HG02840 (cell line): ENCODE measurements at regions not wholly inside any gene's neighbourhood (a gene's known extent, or its start where the extent isn't known, plus 50 kb on each side); places are given as distances from the start of the nearest gene placed in this dataset.
"Not testable (repeated sequence)": the region's sequence is repeated elsewhere in the genome, so short reads cannot be mapped to it uniquely, and the experiment has no call there.

Experiments used
- ATAC-seq: cut with Tn5 transposase; IDR thresholded peaks from one replicate; pipeline ENCODE4 v1.9.1; 2021; ENCODE audit warnings: mild to moderate bottlenecking, moderate library complexity, moderate number of reproducible peaks; ENCODE audit not compliant: unreplicated experiment, low FRiP score

- ATAC-seq = no peak
These were observed 360.7 kb upstream of the PHF14 start for GRCh38 chr7:10612950-10613349.

DNA sequence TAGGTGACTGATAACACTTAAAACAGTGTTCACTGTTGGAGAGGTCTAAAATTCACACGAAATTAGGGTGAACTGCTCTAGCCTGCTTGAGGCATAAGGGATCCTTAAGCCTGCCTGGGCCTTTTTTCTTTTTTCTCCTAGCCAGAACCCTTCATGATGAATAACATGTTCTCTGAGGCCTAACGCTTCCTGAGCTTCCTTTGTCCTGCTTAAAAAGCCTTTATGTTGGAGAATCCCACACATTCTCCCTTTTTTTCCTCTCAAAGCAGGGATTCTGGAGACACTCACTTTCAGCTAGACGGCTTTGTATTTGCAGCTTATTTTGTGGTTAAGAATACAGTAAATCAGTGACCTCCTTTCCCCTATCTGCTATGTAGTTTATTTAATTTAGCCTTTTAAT is 354.7 kb upstream of the PHF14 start:
- no peak for ATAC-seq

GRCh38 chr7:10632712-10633111 is 341.0 kb upstream of the PHF14 start:
- no peak for ATAC-seq

DNA sequence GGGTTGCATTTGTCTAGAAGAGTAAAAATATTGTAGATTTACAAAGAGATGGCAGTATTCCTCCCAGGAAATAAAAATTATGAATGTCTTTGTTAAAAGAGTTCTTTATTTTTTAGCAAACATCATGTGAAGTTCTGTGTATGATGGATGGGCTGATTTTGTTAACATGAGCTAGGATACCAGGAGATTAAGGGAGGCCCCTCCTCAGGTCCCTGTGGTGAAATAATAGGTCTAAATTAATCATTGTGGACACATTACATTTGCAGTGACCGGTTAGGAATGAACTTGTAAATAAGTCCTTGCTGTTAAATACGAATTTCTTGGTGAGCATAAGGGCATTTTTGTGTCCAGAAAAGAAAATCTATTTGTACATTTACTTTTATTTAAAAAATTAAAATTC is 339.4 kb upstream of the PHF14 start:
- ATAC-seq = no peak

GRCh38 chr7:10637991-10638390 is 335.7 kb upstream of the PHF14 start:
- no peak for ATAC-seq

DNA sequence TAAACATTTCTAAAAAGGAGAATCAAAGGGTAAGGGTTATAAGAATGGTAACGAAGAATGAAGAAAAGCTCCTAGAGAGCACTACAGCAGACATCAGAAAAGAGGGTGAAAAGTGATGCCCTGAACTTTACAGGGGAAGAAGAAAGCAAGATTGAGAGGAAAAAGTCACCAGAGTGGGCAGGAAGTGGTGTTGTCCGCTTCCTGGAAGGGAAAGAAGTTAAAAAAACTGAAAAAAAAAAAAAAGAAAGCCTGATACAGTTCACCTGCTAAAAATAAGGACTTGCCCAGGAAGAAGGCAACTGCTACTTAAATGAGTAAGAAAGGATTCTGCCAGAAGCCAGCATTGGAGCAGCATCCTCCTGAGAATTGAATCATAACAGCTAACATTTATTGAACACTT is 330.1 kb upstream of the PHF14 start:
- ATAC-seq = no peak

DNA sequence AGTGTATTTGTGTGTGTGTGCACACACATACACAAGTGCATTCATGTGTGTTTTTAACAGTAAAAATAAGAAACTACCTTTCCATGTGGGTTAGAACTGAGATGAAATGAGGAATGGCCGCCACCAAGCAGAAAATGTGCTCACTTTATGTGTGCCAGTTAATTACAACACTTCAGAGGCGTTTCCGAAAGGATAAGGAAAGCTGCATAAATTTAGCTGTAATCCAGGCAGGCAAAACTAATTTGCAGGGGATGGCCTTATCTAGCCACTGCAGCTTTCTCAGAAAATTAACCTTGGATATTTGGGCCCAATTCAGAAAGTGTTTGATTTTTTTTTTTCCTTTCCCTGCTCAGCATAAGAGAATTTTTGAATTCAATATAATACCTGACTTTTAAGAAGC is 328.8 kb upstream of the PHF14 start:
- ATAC-seq = no peak

DNA sequence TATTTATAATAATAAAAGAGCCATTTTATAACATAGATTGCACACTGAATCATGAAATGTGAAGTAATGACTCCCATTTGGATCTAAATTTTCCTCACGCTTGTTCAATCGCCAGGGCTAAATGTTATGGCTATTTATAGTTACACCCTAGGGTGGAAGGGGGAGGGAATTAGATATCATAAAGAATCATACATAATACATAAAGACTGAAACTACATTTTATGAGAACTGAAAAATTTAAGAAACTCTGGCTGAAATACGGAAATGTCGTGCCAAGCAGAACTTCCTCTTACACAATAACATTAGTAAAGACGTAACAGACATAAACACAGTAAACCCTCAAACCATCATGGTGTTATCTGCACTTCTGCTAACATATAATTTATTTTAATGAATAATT is 327.5 kb upstream of the PHF14 start:
- ATAC-seq = no peak

GRCh38 chr7:10648289-10648688 is 325.4 kb upstream of the PHF14 start:
- ATAC-seq = no peak

GRCh38 chr7:10649120-10649519 is 324.6 kb upstream of the PHF14 start:
- ATAC-seq = not testable (repeated sequence)

- ATAC-seq = no peak
These were observed 318.6 kb upstream of the PHF14 start for GRCh38 chr7:10655031-10655430.

GRCh38 chr7:10657201-10657600 is 316.5 kb upstream of the PHF14 start:
- ATAC-seq = no peak

GRCh38 chr7:10657837-10658236 is 315.8 kb upstream of the PHF14 start:
- ATAC-seq = no peak

DNA sequence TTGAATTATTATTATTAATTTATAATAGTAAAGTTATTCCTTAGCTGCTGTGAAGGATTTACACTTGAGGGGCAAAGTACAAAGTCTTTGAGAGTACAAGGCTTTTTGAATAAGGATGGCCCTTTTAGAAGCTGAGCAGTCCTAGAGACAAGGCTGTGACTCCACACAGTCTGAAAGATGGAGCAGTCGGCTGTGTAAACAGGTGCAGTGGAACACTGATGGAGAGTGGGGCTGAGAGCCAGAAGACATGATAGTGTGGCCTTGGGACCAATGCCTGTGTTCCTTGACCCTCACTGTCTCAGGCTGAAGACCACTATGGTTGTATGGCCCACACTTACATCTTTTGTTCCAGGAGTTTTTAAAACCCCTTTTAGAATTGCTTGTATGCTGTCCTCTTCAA is 311.2 kb upstream of the PHF14 start:
- no peak for ATAC-seq

GRCh38 chr7:10662982-10663884 is 310.4 kb upstream of the PHF14 start:
- ATAC-seq = no peak

GRCh38 chr7:10672186-10672585 is 301.5 kb upstream of the PHF14 start:
- no peak for ATAC-seq

GRCh38 chr7:10677211-10677610 is 296.5 kb upstream of the PHF14 start:
- no peak for ATAC-seq

- no peak for ATAC-seq
These were observed 295.9 kb upstream of the PHF14 start for GRCh38 chr7:10677668-10678232.

- ATAC-seq = no peak
These were observed 289.1 kb upstream of the PHF14 start for GRCh38 chr7:10684606-10685005.

- ATAC-seq = no peak
These were observed 288.6 kb upstream of the PHF14 start for GRCh38 chr7:10685040-10685439.

- ATAC-seq = no peak
These were observed 285.1 kb upstream of the PHF14 start for GRCh38 chr7:10688544-10688943.

- no peak for ATAC-seq
These were observed 277.6 kb upstream of the PHF14 start for GRCh38 chr7:10696064-10696463.
